Suprapubic skin (tissue), 4 donors: ENCODE measurements at regions not wholly inside any gene's neighbourhood (a gene's known extent, or its start where the extent isn't known, plus 50 kb on each side); places are given as distances from the start of the nearest gene placed in this dataset.

ENCODE experiments used
- EP300 ChIP-seq: sonication (generic); formaldehyde crosslinking; IDR thresholded peaks from one replicate; pipeline ENCODE4 v1.6.1; 2017; ENCODE audit warnings: antibody characterized with exemption
- POLR2AphosphoS5 ChIP-seq, 3 donors: sonication (generic); formaldehyde crosslinking; IDR thresholded peaks; one replicate each; pipeline ENCODE4 v1.6.1; 2017; ENCODE audit warnings: antibody characterized with exemption in 3 of 3

DNA sequence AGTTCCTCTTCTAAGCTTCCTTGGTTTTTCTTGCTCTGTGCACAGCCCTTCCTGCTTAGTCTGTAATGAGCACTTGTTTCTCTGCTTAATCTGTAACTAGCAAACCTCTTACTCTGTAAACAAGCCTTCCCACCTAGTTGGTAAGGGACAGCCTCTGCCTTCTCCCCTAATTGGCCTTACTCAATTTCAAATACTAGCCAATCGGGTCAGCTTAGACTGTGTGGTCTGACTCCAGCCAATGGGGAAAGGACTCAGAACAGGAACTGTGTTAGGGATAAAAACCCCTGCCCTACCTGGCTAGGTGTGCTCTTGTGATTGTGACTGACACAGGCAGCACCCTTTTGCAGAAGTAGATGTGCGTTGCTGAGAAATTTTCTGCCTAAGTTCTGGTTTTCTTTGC lies 136.5 kb upstream of the AADAT start:
- TF ChIP-seq EP300 = no peak
- TF ChIP-seq POLR2AphosphoS5 (IDR thresholded peaks at IDR 0.05) = no peak
